ENCODE measurements at regions not wholly inside any gene's neighbourhood (a gene's known extent, or its start where the extent isn't known, plus 50 kb on each side); places are given as distances from the start of the nearest gene placed in this dataset.
A peak's percentile ranks its signal among the peaks of the same experiment; 100 is the strongest.

DNA sequence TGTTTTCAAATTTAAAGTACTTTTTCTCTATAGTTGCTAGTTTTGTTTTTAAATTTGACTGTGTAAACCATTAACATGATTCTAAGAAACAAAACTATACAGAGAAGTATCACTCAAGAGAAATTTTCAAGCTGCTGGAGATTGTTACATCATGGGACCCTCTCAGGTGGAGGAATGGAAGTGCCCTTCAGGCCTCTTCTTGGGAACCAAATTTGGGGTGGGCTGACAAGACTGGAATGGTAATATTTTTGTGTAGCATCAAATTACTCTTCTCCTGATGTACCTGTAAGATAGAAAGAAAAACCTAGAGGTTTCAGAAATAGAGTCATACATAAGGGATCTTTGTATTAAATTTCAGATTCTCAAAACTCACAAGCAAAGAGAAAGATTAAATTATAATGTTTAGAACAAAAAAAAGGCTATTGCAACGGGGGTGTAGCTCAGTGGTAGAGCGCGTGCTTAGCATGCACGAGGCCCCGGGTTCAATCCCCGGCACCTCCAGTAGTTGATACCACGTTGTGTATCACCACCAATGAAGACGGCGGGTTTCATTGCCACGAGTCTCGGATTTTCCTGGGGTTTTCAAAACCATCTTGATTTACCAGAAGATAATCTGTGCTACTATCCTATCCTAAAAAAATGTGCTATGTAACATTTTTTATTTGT, 193.7 kb downstream of the GPX5 start:
- H3K27me3 Mint-ChIP-seq, result peaks cover 33% of the 10 kb centered on the region
- no peak overlapping the region for H3K27ac Mint-ChIP-seq
- H3K4me3 Mint-ChIP-seq, result no peak overlapping the region
- peaks cover 0 to 3% (median 1%) of the 10 kb centered on the region in 3 donors for H3K4me1 Mint-ChIP-seq
- peaks cover 2% of the 10 kb centered on the region for H3K36me3 Mint-ChIP-seq
- H3K9me3 Mint-ChIP-seq, result peaks cover 0 to 5% (median 2%) of the 10 kb centered on the region in 3 donors

DNA sequence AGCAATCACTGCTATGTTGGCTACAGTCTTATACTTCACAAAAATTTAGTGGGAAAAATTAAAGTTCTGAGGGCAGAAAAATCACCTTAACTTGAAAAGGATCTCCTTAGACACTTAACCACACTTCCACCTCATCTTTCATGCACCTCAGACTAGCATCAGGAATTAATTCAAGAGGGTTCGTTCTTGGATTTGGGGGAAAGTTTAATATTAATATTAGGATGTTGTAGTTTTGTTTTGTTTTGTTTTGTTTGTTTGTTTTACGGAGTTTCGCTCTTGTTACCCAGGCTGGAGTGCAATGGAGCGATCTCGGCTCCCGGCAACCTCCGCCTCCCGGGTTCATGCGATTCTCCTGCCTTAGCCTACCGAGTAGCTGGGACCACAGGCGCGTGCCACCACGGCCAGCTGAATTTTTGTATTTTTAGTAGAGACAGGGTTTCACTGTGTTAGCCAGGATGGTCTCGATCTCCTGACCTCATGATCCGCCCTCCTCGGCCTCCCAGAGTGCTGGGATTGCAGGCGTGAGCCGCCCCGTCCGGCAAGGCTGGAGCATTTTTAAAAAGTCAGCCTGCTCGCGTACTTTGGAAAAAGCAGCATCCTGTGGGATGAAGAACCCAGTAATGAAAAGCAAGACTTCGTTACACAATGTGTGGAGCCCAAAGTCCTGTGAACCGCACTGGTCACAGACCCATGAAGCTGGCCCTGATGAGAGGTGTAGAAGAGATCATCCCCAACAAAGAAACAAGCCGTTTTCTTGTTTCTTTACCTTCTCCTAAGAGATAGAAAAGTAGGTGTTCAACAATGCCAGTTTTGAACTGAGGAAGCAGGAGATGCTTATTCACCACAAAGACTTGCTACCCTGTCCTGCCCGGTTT, 194.9 kb downstream of the GPX5 start:
- Mint-ChIP-seq H3K4me1 (peaks cover 0 to 3% (median 1%) of the 10 kb centered on the region in 3 donors), H3K27me3 (peaks cover 38% of the 10 kb centered on the region), H3K36me3 (peaks cover 2% of the 10 kb centered on the region), H3K27ac (no peak overlapping the region), H3K9me3 (peaks cover 0 to 5% (median 2%) of the 10 kb centered on the region in 3 donors), H3K4me3 (no peak overlapping the region)

GRCh38 chr6:28721372-28721771, 195.7 kb downstream of the GPX5 start:
- Mint-ChIP-seq H3K4me3 (no peak overlapping the region), H3K4me1 (peaks cover 0 to 3% (median 1%) of the 10 kb centered on the region in 3 donors), H3K36me3 (peaks cover 2% of the 10 kb centered on the region), H3K27me3 (peaks cover 40% of the 10 kb centered on the region), H3K27ac (no peak overlapping the region), H3K9me3 (peaks cover 4 to 5% (median 5%) of the 10 kb centered on the region in 3 donors)

DNA sequence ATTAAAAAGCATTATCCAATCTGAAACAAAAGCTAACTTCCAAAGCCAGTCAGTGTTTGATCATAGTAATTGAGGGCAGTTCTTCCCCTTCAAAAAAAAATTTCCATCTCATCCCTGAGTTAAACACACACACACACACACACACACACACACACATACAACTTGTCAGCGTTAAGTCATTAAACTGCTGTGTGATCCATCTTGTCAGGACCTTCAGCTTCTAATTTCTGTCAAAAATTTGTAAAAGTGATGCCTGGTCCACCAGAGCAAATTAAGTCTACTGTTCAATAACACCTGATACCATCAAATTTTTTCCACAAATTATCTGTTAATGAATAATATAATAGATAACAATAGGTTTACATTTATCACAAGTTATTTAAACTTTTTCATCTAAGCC, 198.7 kb downstream of the GPX5 start:
- Mint-ChIP-seq H3K36me3 (no peaks in the 10 kb centered on the region), H3K27me3 (peaks cover 46% of the 10 kb centered on the region), H3K4me1 (peaks cover 5 to 18% (median 10%) of the 10 kb centered on the region in 3 donors), H3K4me3 (no peak overlapping the region), H3K27ac (no peak overlapping the region), H3K9me3 (peaks cover 5 to 11% (median 11%) of the 10 kb centered on the region in 3 donors)

DNA sequence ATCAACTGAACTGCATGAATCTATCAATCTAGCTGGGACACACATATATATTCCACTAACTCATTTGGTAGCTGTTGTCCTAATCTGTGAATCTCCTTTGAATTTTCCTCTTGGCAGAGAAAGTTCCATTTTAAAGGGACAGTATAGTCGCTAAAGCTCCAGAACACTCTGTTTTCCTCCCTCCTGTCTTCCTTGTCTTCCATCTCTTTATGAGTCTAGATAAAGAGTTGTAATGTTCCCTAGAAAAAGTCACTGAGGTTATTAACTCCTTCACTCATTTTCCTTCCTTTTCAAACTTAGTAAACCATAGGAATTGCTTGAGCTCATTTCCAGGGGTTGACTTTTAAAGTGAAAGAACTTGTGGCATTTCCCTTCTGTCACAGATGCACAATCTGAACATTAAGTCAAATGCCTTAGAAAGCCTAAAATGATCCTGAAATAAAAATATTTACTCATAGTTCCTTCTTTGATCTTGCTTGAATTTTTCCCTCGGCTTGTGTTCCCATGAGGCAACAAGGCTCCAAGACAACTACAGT, 198.4 kb downstream of the TRIM27 start:
- Mint-ChIP-seq H3K36me3 (no peaks in the 10 kb centered on the region), H3K9me3 (peaks cover 4 to 14% (median 11%) of the 10 kb centered on the region in 3 donors), H3K27ac (no peak overlapping the region), H3K4me1 (peaks cover 6 to 19% (median 9%) of the 10 kb centered on the region in 3 donors), H3K4me3 (no peak overlapping the region), H3K27me3 (peaks cover 51% of the 10 kb centered on the region)

GRCh38 chr6:28725890-28726348, 197.9 kb downstream of the TRIM27 start:
- Mint-ChIP-seq H3K9me3 (peaks cover 4 to 16% (median 11%) of the 10 kb centered on the region in 3 donors), H3K27me3 (peaks cover 48% of the 10 kb centered on the region), H3K36me3 (no peaks in the 10 kb centered on the region), H3K27ac (peak overlapping the region in 1 of 3 donors; percentile 48), H3K4me3 (no peak overlapping the region), H3K4me1 (peaks cover 6 to 19% (median 9%) of the 10 kb centered on the region in 3 donors)

DNA sequence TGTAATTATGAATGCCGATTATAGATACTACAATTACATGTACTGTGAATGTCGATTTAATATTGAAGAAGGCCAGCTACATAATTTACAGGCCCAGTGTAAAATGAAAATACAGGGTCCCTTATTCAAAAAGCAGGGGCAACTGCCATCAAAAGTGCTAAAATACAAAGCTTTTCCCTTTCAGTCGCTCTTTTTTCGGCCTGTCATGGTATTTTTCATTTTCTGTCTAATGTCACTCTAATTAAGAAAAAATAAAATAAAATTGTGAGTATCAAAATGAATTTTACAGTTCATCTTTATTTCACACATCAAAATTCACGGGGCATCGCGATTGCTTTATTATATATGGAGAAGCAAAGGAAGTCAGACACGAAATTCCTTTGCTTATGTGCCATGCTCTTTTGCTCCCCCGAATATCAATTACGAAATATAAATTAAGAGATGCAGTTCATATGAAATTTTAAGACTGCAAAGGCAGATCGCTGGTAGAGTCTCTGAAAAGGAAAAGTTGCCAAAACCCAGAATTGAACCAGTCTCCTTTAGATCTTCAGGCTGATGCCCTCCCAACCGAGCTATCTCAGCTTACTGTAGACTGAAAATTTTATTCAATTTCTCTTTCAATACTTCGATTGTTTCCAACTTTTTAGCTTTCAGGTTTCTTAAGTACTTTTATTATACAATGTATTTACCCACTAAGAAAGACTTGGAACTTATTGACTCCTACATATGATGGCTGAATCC, 197.0 kb downstream of the TRIM27 start:
- no peaks in the 10 kb centered on the region for H3K36me3 Mint-ChIP-seq
- H3K9me3 Mint-ChIP-seq, result peaks cover 8 to 16% (median 11%) of the 10 kb centered on the region in 3 donors
- H3K27ac Mint-ChIP-seq, result no peak overlapping the region
- H3K27me3 Mint-ChIP-seq, result peaks cover 50% of the 10 kb centered on the region
- no peak overlapping the region for H3K4me3 Mint-ChIP-seq
- H3K4me1 Mint-ChIP-seq, result peaks cover 6 to 19% (median 9%) of the 10 kb centered on the region in 3 donors

GRCh38 chr6:28727559-28728211, 196.1 kb downstream of the TRIM27 start:
- H3K27ac Mint-ChIP-seq, result peak overlapping the region in 1 of 3 donors; percentile 36
- peak overlapping the region in 2 of 4 donors; percentile 54 to 60 for H3K4me3 Mint-ChIP-seq
- peaks cover 48% of the 10 kb centered on the region for H3K27me3 Mint-ChIP-seq
- no peaks in the 10 kb centered on the region for H3K36me3 Mint-ChIP-seq
- peaks cover 8 to 19% (median 9%) of the 10 kb centered on the region in 3 donors for H3K4me1 Mint-ChIP-seq
- peaks cover 7 to 16% (median 12%) of the 10 kb centered on the region in 3 donors for H3K9me3 Mint-ChIP-seq

GRCh38 chr6:28729501-28730402, 194.0 kb downstream of the TRIM27 start:
- Mint-ChIP-seq H3K36me3 (no peaks in the 10 kb centered on the region), H3K27me3 (peaks cover 61% of the 10 kb centered on the region), H3K27ac (peak overlapping the region in 2 of 3 donors; percentile 36 to 50), H3K4me1 (peaks cover 9 to 25% (median 10%) of the 10 kb centered on the region in 3 donors), H3K9me3 (peaks cover 9 to 27% (median 24%) of the 10 kb centered on the region in 3 donors), H3K4me3 (peak overlapping the region; percentile 51 to 82 (median 69))

DNA sequence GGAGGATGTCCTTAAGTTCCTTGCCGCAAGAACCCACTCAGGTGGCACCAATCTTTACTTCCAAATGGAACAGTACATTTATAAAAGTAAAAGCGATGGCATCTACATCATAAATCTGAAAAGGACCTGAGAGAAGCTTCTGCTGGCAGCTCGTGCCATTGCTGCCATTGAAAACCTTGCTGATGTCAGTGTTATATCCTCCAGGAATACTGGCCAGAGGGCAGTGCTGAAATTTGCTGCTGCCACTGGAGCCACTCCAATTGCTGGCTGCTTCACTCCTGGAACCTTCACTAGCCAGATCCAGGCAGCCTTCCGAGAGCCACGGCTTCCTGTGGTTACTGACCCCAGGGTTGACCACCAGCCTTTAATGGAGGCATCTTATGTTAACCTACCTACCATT, 191.7 kb downstream of the TRIM27 start:
- Mint-ChIP-seq H3K4me1 (peaks cover 9 to 25% (median 10%) of the 10 kb centered on the region in 3 donors), H3K9me3 (peaks cover 10 to 30% (median 19%) of the 10 kb centered on the region in 3 donors), H3K27me3 (peaks cover 74% of the 10 kb centered on the region), H3K27ac (peak overlapping the region in 1 of 3 donors; percentile 46), H3K36me3 (no peaks in the 10 kb centered on the region), H3K4me3 (no peak overlapping the region)

GRCh38 chr6:28734443-28734959, 189.3 kb downstream of the TRIM27 start:
- H3K27me3 Mint-ChIP-seq, result peaks cover 75% of the 10 kb centered on the region
- peaks cover 2% of the 10 kb centered on the region for H3K36me3 Mint-ChIP-seq
- peaks cover 2 to 11% (median 5%) of the 10 kb centered on the region in 3 donors for H3K4me1 Mint-ChIP-seq
- no peak overlapping the region for H3K4me3 Mint-ChIP-seq
- H3K9me3 Mint-ChIP-seq, result peaks cover 13 to 31% (median 28%) of the 10 kb centered on the region in 3 donors
- peak overlapping the region in 2 of 3 donors; percentile 31 to 64 for H3K27ac Mint-ChIP-seq

DNA sequence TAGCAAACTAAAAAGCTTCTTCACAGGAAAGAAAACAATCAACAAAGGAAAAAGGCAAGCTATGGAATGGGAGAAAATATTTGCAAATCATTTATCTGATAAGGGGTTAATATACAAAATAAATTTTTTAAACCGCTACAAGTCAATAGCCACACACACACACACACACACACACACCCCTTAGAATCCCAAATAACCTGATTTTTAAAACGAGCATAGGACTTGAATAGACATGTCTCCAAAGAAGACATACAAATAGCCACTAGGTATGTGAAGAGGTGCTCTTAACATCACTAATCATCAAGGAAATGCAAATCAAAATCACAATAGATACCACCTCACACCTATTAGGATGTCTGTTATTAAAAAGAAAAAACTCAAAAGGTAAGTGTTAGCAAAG, 187.7 kb downstream of the TRIM27 start:
- peaks cover 2 to 11% (median 4%) of the 10 kb centered on the region in 3 donors for H3K4me1 Mint-ChIP-seq
- peaks cover 71% of the 10 kb centered on the region for H3K27me3 Mint-ChIP-seq
- H3K36me3 Mint-ChIP-seq, result peaks cover 2% of the 10 kb centered on the region
- H3K27ac Mint-ChIP-seq, result peak overlapping the region in 2 of 3 donors; percentile 59 to 80
- peak overlapping the region in 2 of 4 donors; percentile 54 to 70 for H3K4me3 Mint-ChIP-seq
- H3K9me3 Mint-ChIP-seq, result peaks cover 12 to 31% (median 23%) of the 10 kb centered on the region in 3 donors

Measured in IgD-negative memory B cell (primary cell).